Liver (tissue), 8 donors: ENCODE measurements at regions not wholly inside any gene's neighbourhood (a gene's known extent, or its start where the extent isn't known, plus 50 kb on each side); places are given as distances from the start of the nearest gene placed in this dataset.

Source experiments
- DNase-seq: peaks from one replicate; pipeline ENCODE4 v3.0.0-alpha.2; 2017; ENCODE audit warnings: low spot score
- H3K27ac ChIP-seq, 2 donors: one replicate each; pipeline ENCODE4 v1.7.0; 2013; ENCODE audit warnings: inconsistent platforms in 2 of 2, low read length in 2 of 2, control low read depth in 1 of 2, low read depth in 1 of 2, mild to moderate bottlenecking in 1 of 2
- H3K27me3 ChIP-seq, 4 donors: one replicate each; pipeline versions ENCODE4 v1.6.1 to v1.7.0; 2013; ENCODE audit warnings: low read length in 3 of 4, inconsistent platforms in 1 of 4, mild to moderate bottlenecking in 1 of 4, moderate library complexity in 1 of 4; ENCODE audit not compliant: control insufficient read depth in 4 of 4, insufficient read depth in 4 of 4
- H3K36me3 ChIP-seq, 4 donors: one replicate each; pipeline versions ENCODE4 v1.6.1 to v1.7.0; 2013; ENCODE audit warnings: low read length in 3 of 4, mild to moderate bottlenecking in 3 of 4, low read depth in 1 of 4, moderate library complexity in 1 of 4; ENCODE audit not compliant: control insufficient read depth in 4 of 4, insufficient read depth in 3 of 4
- H3K4me1 ChIP-seq, 4 donors: one replicate each; pipeline versions ENCODE4 v1.6.1 to v1.7.0; 2013; ENCODE audit warnings: low read length in 3 of 4, mild to moderate bottlenecking in 3 of 4, moderate library complexity in 1 of 4; ENCODE audit not compliant: control insufficient read depth in 4 of 4, insufficient read depth in 4 of 4
- H3K4me3 ChIP-seq, 3 donors: one replicate each; pipeline versions ENCODE4 v1.6.1 to v1.7.0; 2013; ENCODE audit warnings: low read length in 3 of 3, control low read depth in 1 of 3, low read depth in 1 of 3, mild to moderate bottlenecking in 1 of 3
- H3K9ac ChIP-seq, 2 donors: one replicate each; pipeline ENCODE4 v1.7.0; 2013; ENCODE audit warnings: low read length in 2 of 2, mild to moderate bottlenecking in 2 of 2, moderate library complexity in 2 of 2, control low read depth in 1 of 2, low read depth in 1 of 2
- H3K9me3 ChIP-seq, 4 donors: one replicate each; pipeline versions ENCODE4 v1.6.1 to v1.7.0; 2013; ENCODE audit warnings: low read length in 3 of 4; ENCODE audit not compliant: control insufficient read depth in 4 of 4
- EGR1 ChIP-seq, 2 donors: IDR thresholded peaks; 2 replicates each; pipeline ENCODE4 v1.6.1; 2016 to 2018; ENCODE audit warnings: antibody characterized with exemption in 2 of 2, low read depth in 2 of 2
- FOXA1 ChIP-seq: IDR thresholded peaks from 2 replicates; pipeline ENCODE4 v1.6.1; 2016; ENCODE audit warnings: antibody characterized with exemption
- FOXA2 ChIP-seq: IDR thresholded peaks from 2 replicates; pipeline ENCODE4 v1.6.1; 2016; ENCODE audit warnings: antibody characterized with exemption
- GABPA ChIP-seq, 2 donors: IDR thresholded peaks in 1 of 2; conservative IDR thresholded peaks in 1 of 2; 2 replicates each; pipeline ENCODE4 v1.6.1; 2016; ENCODE audit warnings: antibody characterized with exemption in 2 of 2, mild to moderate bottlenecking in 1 of 2, moderate library complexity in 1 of 2
- HNF4A ChIP-seq, 2 donors: conservative IDR thresholded peaks; 2 replicates each; pipeline ENCODE4 v1.6.1; 2016; ENCODE audit warnings: antibody characterized with exemption in 2 of 2, mild to moderate bottlenecking in 2 of 2
- HNF4G ChIP-seq: IDR thresholded peaks from 2 replicates; pipeline ENCODE4 v1.6.1; 2016; ENCODE audit warnings: antibody characterized with exemption
- JUND ChIP-seq, 2 donors: IDR thresholded peaks; 2 replicates each; pipeline ENCODE4 v1.6.1; 2016; ENCODE audit warnings: antibody characterized with exemption in 2 of 2
- NR2F2 ChIP-seq: IDR thresholded peaks from 2 replicates; pipeline ENCODE4 v1.6.1; 2016; ENCODE audit warnings: antibody characterized with exemption
- RAD21 ChIP-seq, 2 donors: IDR thresholded peaks; 2 replicates each; pipeline ENCODE4 v1.6.1; 2016; ENCODE audit warnings: antibody characterized with exemption in 2 of 2, mild to moderate bottlenecking in 2 of 2
- RXRA ChIP-seq, 2 donors: IDR thresholded peaks; 2 replicates each; pipeline ENCODE4 v1.6.1; 2017 to 2018; ENCODE audit warnings: antibody characterized with exemption in 2 of 2, mild to moderate bottlenecking in 1 of 2
- SP1 ChIP-seq: IDR thresholded peaks from 2 replicates; pipeline ENCODE4 v1.6.1; 2018; ENCODE audit warnings: antibody characterized with exemption, mild to moderate bottlenecking
- TAF1 ChIP-seq: conservative IDR thresholded peaks from 2 replicates; pipeline ENCODE4 v1.6.1; 2016; ENCODE audit warnings: antibody characterized with exemption, mild to moderate bottlenecking
- YY1 ChIP-seq: IDR thresholded peaks from 2 replicates; pipeline ENCODE4 v1.6.1; 2016; ENCODE audit warnings: antibody characterized with exemption, mild to moderate bottlenecking
- whole genome bisulfite sequencing: extraction: QIAGEN DNeasy Blood & Tissue Kit; methylation state at CpG from one replicate; pipeline ENCODE4 v1.1.7; 2013; 5-methylcytosine and 5-hydroxymethylcytosine counted together
- TF ChIP-seq, protein P1 (sequence below): fragments of 150-350 bp; IDR thresholded peaks from 2 replicates; pipeline ENCODE4 v1.5.1; 2017; ENCODE audit warnings: improper control_type of control experiment, low read depth, low read length; ENCODE audit not compliant: missing input control
- TF ChIP-seq, protein P2 (sequence below): IDR thresholded peaks from 2 replicates; pipeline ENCODE4 v1.6.1; 2016; ENCODE audit warnings: antibody characterized with exemption
- TF ChIP-seq, protein P3 (sequence below): IDR thresholded peaks from 2 replicates; pipeline ENCODE4 v1.6.1; 2016; ENCODE audit warnings: antibody characterized with exemption
- TF ChIP-seq, protein P4 (sequence below): IDR thresholded peaks from 2 replicates; pipeline ENCODE4 v1.6.1; 2016; ENCODE audit warnings: antibody characterized with exemption, mild to moderate bottlenecking
- TF ChIP-seq, protein P5 (sequence below): IDR thresholded peaks from 2 replicates; pipeline ENCODE4 v1.6.1; 2016; ENCODE audit warnings: antibody characterized with exemption
- donor health status: healthy.
- donor health status: healthy.
- donor health status: healthy.
- donor health status: healthy.
- donor health status: healthy.

DNA sequence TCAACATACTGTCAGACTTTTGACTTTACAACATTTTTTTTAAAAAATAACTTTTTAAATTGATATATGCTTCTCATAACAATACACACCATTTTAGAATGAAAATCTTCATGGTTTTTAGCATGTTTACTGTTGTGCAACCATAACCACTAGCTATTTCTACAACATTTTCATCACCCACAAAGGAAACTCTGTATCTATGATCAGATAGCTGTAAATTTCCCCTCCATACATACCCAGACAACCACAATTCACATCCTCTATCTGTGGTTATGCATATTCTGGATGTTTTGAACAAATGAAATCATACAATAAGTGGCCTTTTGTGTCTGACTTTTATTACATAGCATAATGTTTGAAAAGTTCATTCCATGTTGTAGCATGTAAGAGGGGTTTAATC, 1666.0 kb downstream of the EFNB2 start:
- no peaks in the 10 kb centered on the region for H3K27me3 ChIP-seq
- H3K9me3 ChIP-seq = no peaks in the 10 kb centered on the region
- H3K36me3 ChIP-seq = no peaks in the 10 kb centered on the region
- no peak overlapping the region for H3K27ac ChIP-seq
- no peak for DNase-seq
- H3K4me1 ChIP-seq = no peaks in the 10 kb centered on the region
- no peak overlapping the region for H3K4me3 ChIP-seq
- no peak for TF ChIP-seq GABPA (IDR thresholded peaks at IDR 0.05 in 1 of 2, conservative IDR thresholded peaks at IDR 0.05 in 1 of 2)
- no peak for TF ChIP-seq YY1
- no peak for TF ChIP-seq FOXA1
- no peak for TF ChIP-seq FOXA2
- TF ChIP-seq, protein P1, sequence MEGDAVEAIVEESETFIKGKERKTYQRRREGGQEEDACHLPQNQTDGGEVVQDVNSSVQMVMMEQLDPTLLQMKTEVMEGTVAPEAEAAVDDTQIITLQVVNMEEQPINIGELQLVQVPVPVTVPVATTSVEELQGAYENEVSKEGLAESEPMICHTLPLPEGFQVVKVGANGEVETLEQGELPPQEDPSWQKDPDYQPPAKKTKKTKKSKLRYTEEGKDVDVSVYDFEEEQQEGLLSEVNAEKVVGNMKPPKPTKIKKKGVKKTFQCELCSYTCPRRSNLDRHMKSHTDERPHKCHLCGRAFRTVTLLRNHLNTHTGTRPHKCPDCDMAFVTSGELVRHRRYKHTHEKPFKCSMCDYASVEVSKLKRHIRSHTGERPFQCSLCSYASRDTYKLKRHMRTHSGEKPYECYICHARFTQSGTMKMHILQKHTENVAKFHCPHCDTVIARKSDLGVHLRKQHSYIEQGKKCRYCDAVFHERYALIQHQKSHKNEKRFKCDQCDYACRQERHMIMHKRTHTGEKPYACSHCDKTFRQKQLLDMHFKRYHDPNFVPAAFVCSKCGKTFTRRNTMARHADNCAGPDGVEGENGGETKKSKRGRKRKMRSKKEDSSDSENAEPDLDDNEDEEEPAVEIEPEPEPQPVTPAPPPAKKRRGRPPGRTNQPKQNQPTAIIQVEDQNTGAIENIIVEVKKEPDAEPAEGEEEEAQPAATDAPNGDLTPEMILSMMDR = no peak
- TF ChIP-seq NR2F2 = no peak
- no peak for TF ChIP-seq SP1
- TF ChIP-seq, protein P2, sequence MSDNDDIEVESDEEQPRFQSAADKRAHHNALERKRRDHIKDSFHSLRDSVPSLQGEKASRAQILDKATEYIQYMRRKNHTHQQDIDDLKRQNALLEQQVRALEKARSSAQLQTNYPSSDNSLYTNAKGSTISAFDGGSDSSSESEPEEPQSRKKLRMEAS = no peak
- TF ChIP-seq, protein P3, sequence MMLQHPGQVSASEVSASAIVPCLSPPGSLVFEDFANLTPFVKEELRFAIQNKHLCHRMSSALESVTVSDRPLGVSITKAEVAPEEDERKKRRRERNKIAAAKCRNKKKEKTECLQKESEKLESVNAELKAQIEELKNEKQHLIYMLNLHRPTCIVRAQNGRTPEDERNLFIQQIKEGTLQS = no peak
- TF ChIP-seq HNF4A (conservative IDR thresholded peaks at IDR 0.05) = no peak
- TF ChIP-seq RXRA (IDR thresholded peaks at IDR 0.05) = no peak
- no peak for TF ChIP-seq HNF4G
- no peak for TF ChIP-seq EGR1 (IDR thresholded peaks at IDR 0.05; ENCODE audit: low read depth in 2 of 2)
- no peak for TF ChIP-seq JUND (IDR thresholded peaks at IDR 0.05)
- no peak for TF ChIP-seq TAF1
- no peak for TF ChIP-seq RAD21 (IDR thresholded peaks at IDR 0.05)
- TF ChIP-seq, protein P4, sequence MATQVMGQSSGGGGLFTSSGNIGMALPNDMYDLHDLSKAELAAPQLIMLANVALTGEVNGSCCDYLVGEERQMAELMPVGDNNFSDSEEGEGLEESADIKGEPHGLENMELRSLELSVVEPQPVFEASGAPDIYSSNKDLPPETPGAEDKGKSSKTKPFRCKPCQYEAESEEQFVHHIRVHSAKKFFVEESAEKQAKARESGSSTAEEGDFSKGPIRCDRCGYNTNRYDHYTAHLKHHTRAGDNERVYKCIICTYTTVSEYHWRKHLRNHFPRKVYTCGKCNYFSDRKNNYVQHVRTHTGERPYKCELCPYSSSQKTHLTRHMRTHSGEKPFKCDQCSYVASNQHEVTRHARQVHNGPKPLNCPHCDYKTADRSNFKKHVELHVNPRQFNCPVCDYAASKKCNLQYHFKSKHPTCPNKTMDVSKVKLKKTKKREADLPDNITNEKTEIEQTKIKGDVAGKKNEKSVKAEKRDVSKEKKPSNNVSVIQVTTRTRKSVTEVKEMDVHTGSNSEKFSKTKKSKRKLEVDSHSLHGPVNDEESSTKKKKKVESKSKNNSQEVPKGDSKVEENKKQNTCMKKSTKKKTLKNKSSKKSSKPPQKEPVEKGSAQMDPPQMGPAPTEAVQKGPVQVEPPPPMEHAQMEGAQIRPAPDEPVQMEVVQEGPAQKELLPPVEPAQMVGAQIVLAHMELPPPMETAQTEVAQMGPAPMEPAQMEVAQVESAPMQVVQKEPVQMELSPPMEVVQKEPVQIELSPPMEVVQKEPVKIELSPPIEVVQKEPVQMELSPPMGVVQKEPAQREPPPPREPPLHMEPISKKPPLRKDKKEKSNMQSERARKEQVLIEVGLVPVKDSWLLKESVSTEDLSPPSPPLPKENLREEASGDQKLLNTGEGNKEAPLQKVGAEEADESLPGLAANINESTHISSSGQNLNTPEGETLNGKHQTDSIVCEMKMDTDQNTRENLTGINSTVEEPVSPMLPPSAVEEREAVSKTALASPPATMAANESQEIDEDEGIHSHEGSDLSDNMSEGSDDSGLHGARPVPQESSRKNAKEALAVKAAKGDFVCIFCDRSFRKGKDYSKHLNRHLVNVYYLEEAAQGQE = no peak
- TF ChIP-seq, protein P5, sequence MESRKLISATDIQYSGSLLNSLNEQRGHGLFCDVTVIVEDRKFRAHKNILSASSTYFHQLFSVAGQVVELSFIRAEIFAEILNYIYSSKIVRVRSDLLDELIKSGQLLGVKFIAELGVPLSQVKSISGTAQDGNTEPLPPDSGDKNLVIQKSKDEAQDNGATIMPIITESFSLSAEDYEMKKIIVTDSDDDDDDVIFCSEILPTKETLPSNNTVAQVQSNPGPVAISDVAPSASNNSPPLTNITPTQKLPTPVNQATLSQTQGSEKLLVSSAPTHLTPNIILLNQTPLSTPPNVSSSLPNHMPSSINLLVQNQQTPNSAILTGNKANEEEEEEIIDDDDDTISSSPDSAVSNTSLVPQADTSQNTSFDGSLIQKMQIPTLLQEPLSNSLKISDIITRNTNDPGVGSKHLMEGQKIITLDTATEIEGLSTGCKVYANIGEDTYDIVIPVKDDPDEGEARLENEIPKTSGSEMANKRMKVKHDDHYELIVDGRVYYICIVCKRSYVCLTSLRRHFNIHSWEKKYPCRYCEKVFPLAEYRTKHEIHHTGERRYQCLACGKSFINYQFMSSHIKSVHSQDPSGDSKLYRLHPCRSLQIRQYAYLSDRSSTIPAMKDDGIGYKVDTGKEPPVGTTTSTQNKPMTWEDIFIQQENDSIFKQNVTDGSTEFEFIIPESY = no peak
- no peak overlapping the region for H3K9ac ChIP-seq

DNA sequence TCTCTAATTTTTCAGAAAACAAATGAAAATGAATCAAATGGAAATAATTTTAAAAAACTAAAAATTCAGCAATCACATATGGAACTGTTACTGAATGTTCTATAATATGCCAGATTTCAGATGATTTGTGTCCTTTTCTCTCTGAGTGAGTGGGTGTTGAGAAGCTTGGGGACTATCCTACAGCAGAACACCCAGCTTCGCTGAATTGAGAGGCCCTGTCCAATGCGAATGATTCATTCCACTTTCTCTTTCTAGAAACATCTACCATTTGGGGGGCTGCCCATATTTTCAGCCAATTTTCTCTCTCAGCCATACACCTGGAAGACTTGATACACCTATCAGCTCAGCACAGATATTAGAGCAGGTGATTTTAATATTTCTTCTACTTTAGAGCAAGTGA, 1666.7 kb downstream of the EFNB2 start:
- 68% methylated on average over 2 of the region's 2 CpGs for WGBS
- Histone ChIP-seq H3K4me1 (no peaks in the 10 kb centered on the region), H3K9ac (no peak overlapping the region), H3K27me3 (no peaks in the 10 kb centered on the region), H3K9me3 (no peaks in the 10 kb centered on the region), H3K36me3 (no peaks in the 10 kb centered on the region), H3K27ac (no peak overlapping the region), H3K4me3 (no peak overlapping the region)
- no peak for DNase-seq
- TF ChIP-seq, protein P5 = no peak
- TF ChIP-seq SP1 (no peak), RXRA (IDR thresholded peaks at IDR 0.05) (no peak)
